Ovary (tissue), 7 donors: ENCODE measurements at regions not wholly inside any gene's neighbourhood (a gene's known extent, or its start where the extent isn't known, plus 50 kb on each side); places are given as distances from the start of the nearest gene placed in this dataset.

ENCODE experiments used
- DNase-seq, 5 donors: peaks; one replicate each; pipeline ENCODE4 v3.0.0-alpha.2; 2019 to 2020
- H3K27ac ChIP-seq, 2 donors: fragments of 200-600 bp; one replicate each; pipeline versions ENCODE4 v1.5.1 to v1.8.0; 2019 to 2022
- H3K27me3 ChIP-seq: fragments of 200-600 bp; one replicate; pipeline ENCODE4 v1.8.0; 2022
- H3K36me3 ChIP-seq: fragments of 200-600 bp; sonication (generic); one replicate; pipeline ENCODE4 v1.5.1; 2019
- H3K4me1 ChIP-seq: one replicate; pipeline ENCODE4 v1.8.1; 2013; ENCODE audit warnings: mild to moderate bottlenecking, moderate library complexity; ENCODE audit not compliant: insufficient read depth
- H3K4me3 ChIP-seq: fragments of 200-600 bp; sonication (generic); one replicate; pipeline ENCODE4 v1.5.1; 2017
- H3K9me3 ChIP-seq, 2 donors: fragments of 200-600 bp in 1 of 2; sonication (generic) in 1 of 2; one replicate each; pipeline versions ENCODE4 v1.5.1 to v1.8.1; 2013 to 2019; ENCODE audit warnings: mild to moderate bottlenecking in 1 of 2, moderate library complexity in 1 of 2
- EP300 ChIP-seq: sonication (generic); formaldehyde crosslinking; IDR thresholded peaks from one replicate; pipeline ENCODE4 v1.6.1; 2017; ENCODE audit warnings: antibody characterized with exemption
- POLR2A ChIP-seq: fragments of 450-650 bp; IDR thresholded peaks from one replicate; pipeline ENCODE4 v1.6.1; 2017; ENCODE audit warnings: antibody characterized with exemption, mild to moderate bottlenecking, moderate library complexity
- WGBS, 3 donors: extraction: QIAGEN DNeasy Blood & Tissue Kit in 1 of 3; methylation state at CpG; one replicate each; pipeline versions ENCODE4 v1.1.5 to v1.1.7; 2013 to 2017; 5-methylcytosine and 5-hydroxymethylcytosine counted together
- intact Hi-C, 4 donors: fragments of 100-400 bp; cut with DNase I; formaldehyde crosslinking; loops; one replicate each; pipeline versions ENCODE4 v1.11.0 to v1.15.1; 2022 to 2023
- TF ChIP-seq, protein P1 (sequence below), 3 donors: fragments of 450-650 bp in 2 of 3; fragments of 200-600 bp in 1 of 3; IDR thresholded peaks; one replicate each; pipeline versions ENCODE4 v1.5.1 to v1.8.0; 2016 to 2022; ENCODE audit warnings: antibody characterized with exemption in 3 of 3, mild to moderate bottlenecking in 1 of 3
- donor health status: DM: no; HTN: no; CAD: no; lungs with moderate emphysema.
- donor health status: DM: no; HTN: no; CAD: no.
- donor health status: Bipolar disorder and iron deficiency.
- donor health status: DM: no; HTN: no; CAD: no.
- donor health status: DM: yes; HTN: yes; CAD: no.

DNA sequence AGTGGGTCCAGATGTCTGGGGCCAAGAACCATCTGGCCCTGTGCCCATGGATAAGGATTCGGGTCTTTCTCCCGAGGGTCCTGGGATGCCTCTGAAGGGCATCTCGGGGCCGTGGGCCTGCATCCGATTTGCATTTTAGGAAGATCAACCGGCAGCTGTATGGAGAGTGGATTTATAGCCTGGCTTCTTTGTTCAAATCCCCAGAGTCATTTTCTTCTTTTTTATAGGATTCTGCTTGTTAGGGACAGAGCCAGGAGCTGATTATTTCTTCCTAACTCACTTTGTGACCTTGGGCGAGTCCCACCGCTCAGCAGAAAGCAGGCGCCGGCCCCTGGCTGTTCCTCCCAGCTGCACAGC, 52.9 kb upstream of the APCDD1L start:
- intact Hi-C loops = no loop called here
- Histone ChIP-seq H3K9me3 (no peaks in the 10 kb centered on the region), H3K36me3 (no peaks in the 10 kb centered on the region), H3K4me3 (no peak overlapping the region), H3K27me3 (no peaks in the 10 kb centered on the region), H3K27ac (peak overlapping the region in 1 of 2 donors; percentile 46), H3K4me1 (peaks cover 5% of the 10 kb centered on the region)
- TF ChIP-seq, protein P1, sequence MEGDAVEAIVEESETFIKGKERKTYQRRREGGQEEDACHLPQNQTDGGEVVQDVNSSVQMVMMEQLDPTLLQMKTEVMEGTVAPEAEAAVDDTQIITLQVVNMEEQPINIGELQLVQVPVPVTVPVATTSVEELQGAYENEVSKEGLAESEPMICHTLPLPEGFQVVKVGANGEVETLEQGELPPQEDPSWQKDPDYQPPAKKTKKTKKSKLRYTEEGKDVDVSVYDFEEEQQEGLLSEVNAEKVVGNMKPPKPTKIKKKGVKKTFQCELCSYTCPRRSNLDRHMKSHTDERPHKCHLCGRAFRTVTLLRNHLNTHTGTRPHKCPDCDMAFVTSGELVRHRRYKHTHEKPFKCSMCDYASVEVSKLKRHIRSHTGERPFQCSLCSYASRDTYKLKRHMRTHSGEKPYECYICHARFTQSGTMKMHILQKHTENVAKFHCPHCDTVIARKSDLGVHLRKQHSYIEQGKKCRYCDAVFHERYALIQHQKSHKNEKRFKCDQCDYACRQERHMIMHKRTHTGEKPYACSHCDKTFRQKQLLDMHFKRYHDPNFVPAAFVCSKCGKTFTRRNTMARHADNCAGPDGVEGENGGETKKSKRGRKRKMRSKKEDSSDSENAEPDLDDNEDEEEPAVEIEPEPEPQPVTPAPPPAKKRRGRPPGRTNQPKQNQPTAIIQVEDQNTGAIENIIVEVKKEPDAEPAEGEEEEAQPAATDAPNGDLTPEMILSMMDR (IDR thresholded peaks at IDR 0.05) = no peak
- TF ChIP-seq EP300 = no peak
- TF ChIP-seq POLR2A = no peak
- 7 to 17% (median 10%) methylated on average over 10 of the region's 10 CpGs for WGBS, 3 donors
- DNase-seq = peak in 1 of 5 donors; percentile 31

GRCh38 chr20:58567437-58567836, 52.2 kb upstream of the APCDD1L start:
- Histone ChIP-seq H3K27me3 (no peaks in the 10 kb centered on the region), H3K4me1 (peaks cover 5% of the 10 kb centered on the region), H3K36me3 (no peaks in the 10 kb centered on the region), H3K9me3 (no peaks in the 10 kb centered on the region), H3K4me3 (no peak overlapping the region), H3K27ac (no peak overlapping the region)
- DNase-seq = peak in 1 of 5 donors; percentile 33
- TF ChIP-seq EP300 = no peak
- no peak for TF ChIP-seq POLR2A
- TF ChIP-seq, protein P1 (IDR thresholded peaks at IDR 0.05) = no peak
- intact Hi-C loops = no loop called here
- 95 to 96% (median 95%) methylated on average over 13 of the region's 13 CpGs for WGBS, 3 donors

DNA sequence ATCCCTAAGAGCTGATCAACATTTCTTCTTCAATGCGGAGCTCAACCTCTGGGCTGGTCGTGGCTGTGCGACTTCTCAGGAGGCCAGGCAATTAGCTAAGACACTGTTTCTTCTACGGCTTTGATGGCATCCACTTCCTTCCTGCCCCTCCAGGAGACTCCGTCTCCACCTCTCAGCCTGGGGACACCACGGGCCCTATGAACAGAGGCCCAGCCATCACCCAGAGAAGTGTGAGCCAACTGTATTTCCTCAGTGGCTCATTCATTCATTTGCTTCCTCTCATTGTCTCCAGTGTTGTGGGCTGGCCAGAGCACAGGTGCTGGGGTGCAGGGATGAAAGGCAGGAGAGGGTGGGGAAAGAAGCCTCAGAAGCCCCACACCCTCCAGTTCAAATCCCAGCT, 51.8 kb upstream of the APCDD1L start:
- no peaks in the 10 kb centered on the region for H3K36me3 ChIP-seq
- H3K4me1 ChIP-seq = peaks cover 5% of the 10 kb centered on the region
- no peak overlapping the region for H3K27ac ChIP-seq
- H3K9me3 ChIP-seq = no peaks in the 10 kb centered on the region
- 82 to 93% (median 87%) methylated on average over 6 of the region's 6 CpGs for WGBS, 3 donors
- intact Hi-C loops = no loop called here
- no peak overlapping the region for H3K4me3 ChIP-seq
- peak in 1 of 5 donors; percentile 10 for DNase-seq
- TF ChIP-seq EP300 = no peak
- TF ChIP-seq, protein P1 (IDR thresholded peaks at IDR 0.05) = no peak
- TF ChIP-seq POLR2A = no peak
- no peaks in the 10 kb centered on the region for H3K27me3 ChIP-seq

DNA sequence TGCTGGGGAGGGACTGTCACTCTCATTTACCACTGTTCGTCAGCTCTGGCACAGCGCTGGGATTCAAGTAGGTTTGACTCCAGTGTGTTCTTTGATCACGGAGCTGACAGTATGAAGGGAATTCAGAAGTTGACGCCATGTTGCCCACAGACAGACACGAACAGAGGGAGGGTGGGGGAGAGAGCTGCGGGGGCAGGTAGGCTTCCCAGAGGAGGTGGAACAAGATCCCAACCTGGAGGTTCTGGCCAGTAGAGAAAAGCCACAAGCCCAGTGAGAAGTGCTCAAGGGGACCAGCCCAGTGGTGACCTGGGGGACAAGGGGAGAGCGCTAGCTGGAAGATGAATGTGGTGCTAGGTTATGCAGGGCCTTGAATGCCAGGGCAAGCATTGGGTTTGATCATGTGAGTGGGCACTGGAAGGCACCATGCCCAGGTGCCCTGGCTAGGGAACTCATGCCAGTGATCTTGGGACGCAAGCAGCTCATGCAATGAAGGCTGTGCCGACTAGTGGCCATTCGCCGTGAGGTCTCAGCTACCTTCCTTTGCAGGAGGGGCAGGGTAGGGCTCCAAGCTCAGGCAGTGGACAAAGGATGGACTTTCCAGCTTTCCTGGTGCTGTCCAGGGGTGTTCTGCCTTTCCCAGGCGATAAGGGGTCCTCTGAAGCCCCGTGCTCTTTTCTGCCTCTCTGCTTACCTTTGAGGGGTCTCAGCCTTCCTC, 50.4 kb upstream of the APCDD1L start:
- Histone ChIP-seq H3K4me1 (peaks cover 5% of the 10 kb centered on the region), H3K9me3 (no peaks in the 10 kb centered on the region), H3K4me3 (no peak overlapping the region), H3K27ac (no peak overlapping the region), H3K27me3 (no peaks in the 10 kb centered on the region), H3K36me3 (no peaks in the 10 kb centered on the region)
- WGBS, 3 donors = 93 to 96% (median 95%) methylated on average over 13 of the region's 13 CpGs
- peak in 1 of 5 donors; percentile 21 for DNase-seq
- TF ChIP-seq EP300 (no peak), POLR2A (no peak)
- TF ChIP-seq, protein P1 (IDR thresholded peaks at IDR 0.05) = no peak
- intact Hi-C loops = no loop called here
